Ovary (tissue), 3 donors: ENCODE measurements at regions not wholly inside any gene's neighbourhood (a gene's known extent, or its start where the extent isn't known, plus 50 kb on each side); places are given as distances from the start of the nearest gene placed in this dataset.

Experiments
- POLR2A ChIP-seq: fragments of 450-650 bp; IDR thresholded peaks from one replicate; pipeline ENCODE4 v1.6.1; 2017; ENCODE audit warnings: antibody characterized with exemption, mild to moderate bottlenecking, moderate library complexity
- TF ChIP-seq, protein P1 (sequence below), 3 donors: fragments of 450-650 bp in 2 of 3; fragments of 200-600 bp in 1 of 3; IDR thresholded peaks; one replicate each; pipeline versions ENCODE4 v1.5.1 to v1.8.0; 2016 to 2022; ENCODE audit warnings: antibody characterized with exemption in 3 of 3, mild to moderate bottlenecking in 1 of 3
- donor health status: DM: no; HTN: no; CAD: no.

DNA sequence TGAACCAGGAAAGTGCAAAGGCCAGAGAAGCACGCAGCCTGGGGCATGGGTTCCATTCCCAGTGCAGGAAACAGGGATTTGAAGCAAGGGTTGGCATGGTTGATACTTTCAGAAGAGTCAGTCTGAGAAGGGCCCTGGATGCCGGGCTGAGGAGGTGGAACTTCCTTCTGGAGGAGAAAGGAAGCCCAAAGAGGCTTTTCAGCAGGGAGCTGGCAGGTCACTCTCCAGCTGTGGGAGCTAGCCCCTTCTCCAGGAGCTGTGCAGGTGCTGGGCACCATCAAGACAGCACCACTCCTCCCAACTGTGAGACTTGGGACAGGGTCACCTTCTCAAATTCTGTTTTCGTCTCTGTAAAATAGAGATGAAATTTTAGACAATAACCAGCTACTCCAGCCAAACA, 169.8 kb downstream of the ZNF248 start:
- TF ChIP-seq, protein P1, sequence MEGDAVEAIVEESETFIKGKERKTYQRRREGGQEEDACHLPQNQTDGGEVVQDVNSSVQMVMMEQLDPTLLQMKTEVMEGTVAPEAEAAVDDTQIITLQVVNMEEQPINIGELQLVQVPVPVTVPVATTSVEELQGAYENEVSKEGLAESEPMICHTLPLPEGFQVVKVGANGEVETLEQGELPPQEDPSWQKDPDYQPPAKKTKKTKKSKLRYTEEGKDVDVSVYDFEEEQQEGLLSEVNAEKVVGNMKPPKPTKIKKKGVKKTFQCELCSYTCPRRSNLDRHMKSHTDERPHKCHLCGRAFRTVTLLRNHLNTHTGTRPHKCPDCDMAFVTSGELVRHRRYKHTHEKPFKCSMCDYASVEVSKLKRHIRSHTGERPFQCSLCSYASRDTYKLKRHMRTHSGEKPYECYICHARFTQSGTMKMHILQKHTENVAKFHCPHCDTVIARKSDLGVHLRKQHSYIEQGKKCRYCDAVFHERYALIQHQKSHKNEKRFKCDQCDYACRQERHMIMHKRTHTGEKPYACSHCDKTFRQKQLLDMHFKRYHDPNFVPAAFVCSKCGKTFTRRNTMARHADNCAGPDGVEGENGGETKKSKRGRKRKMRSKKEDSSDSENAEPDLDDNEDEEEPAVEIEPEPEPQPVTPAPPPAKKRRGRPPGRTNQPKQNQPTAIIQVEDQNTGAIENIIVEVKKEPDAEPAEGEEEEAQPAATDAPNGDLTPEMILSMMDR (IDR thresholded peaks at IDR 0.05): no peak
- TF ChIP-seq POLR2A: no peak
